MM.1S (cell line): ENCODE measurements at regions not wholly inside any gene's neighbourhood (a gene's known extent, or its start where the extent isn't known, plus 50 kb on each side); places are given as distances from the start of the nearest gene placed in this dataset.

Source experiments
- DNase-seq: peaks from one replicate; pipeline ENCODE4 v3.0.0-alpha.2; 2015
- H2AFZ ChIP-seq: fragments of 300-600 bp; sonication (generic); 2 replicates; pipeline ENCODE4 v1.6.0; 2016; ENCODE audit warnings: antibody characterized with exemption, low read length
- H3F3A ChIP-seq: fragments of 300-600 bp; sonication (generic); 2 replicates; pipeline ENCODE4 v1.6.1; 2016; ENCODE audit warnings: mild to moderate bottlenecking, antibody characterized with exemption, low read length, moderate library complexity, mixed read lengths; ENCODE audit not compliant: insufficient read depth
- H3K27ac ChIP-seq: fragments of 300-600 bp; sonication (generic); 2 replicates; pipeline ENCODE4 v1.5.1; 2016; ENCODE audit warnings: mild to moderate bottlenecking, low read length
- H3K27me3 ChIP-seq: fragments of 300-600 bp; sonication (generic); replicated peaks from 2 replicates; pipeline ENCODE4 v1.6.0; 2016; ENCODE audit warnings: low read length; ENCODE audit not compliant: insufficient read depth
- H3K36me3 ChIP-seq: fragments of 300-600 bp; sonication (generic); replicated peaks from 2 replicates; pipeline ENCODE4 v1.6.1; 2016; ENCODE audit warnings: mild to moderate bottlenecking, low read length, mixed read lengths; ENCODE audit not compliant: insufficient read depth
- H3K4me1 ChIP-seq: fragments of 300-600 bp; sonication (generic); 2 replicates; pipeline ENCODE4 v1.6.1; 2016; ENCODE audit warnings: low read length, mixed read lengths
- H3K4me2 ChIP-seq: fragments of 300-600 bp; sonication (generic); 2 replicates; pipeline ENCODE4 v1.6.0; 2016; ENCODE audit warnings: low read depth, low read length
- H3K4me3 ChIP-seq: fragments of 300-600 bp; sonication (generic); 2 replicates; pipeline ENCODE4 v1.5.1; 2016; ENCODE audit warnings: low read length, mixed read lengths
- H3K79me2 ChIP-seq: fragments of 300-600 bp; sonication (generic); 2 replicates; pipeline ENCODE4 v1.6.1; 2016; ENCODE audit warnings: mixed run types, low read length, mixed read lengths
- H3K9ac ChIP-seq: fragments of 300-600 bp; sonication (generic); 2 replicates; pipeline ENCODE4 v1.6.1; 2016; ENCODE audit warnings: low read length, mixed read lengths
- H3K9me2 ChIP-seq: fragments of 300-600 bp; sonication (generic); replicated peaks from 2 replicates; pipeline ENCODE4 v1.6.1; 2016; ENCODE audit warnings: mild to moderate bottlenecking, low read length, mixed read lengths; ENCODE audit not compliant: insufficient read depth
- H3K9me3 ChIP-seq: fragments of 300-600 bp; sonication (generic); replicated peaks from 2 replicates; pipeline ENCODE4 v1.6.1; 2016; ENCODE audit warnings: mild to moderate bottlenecking, low read length, mixed read lengths; ENCODE audit not compliant: insufficient read depth
- H4K20me1 ChIP-seq: fragments of 300-600 bp; sonication (generic); 2 replicates; pipeline ENCODE4 v1.6.1; 2016; ENCODE audit warnings: mild to moderate bottlenecking, low read length, moderate library complexity, mixed read lengths; ENCODE audit not compliant: insufficient read depth
- EZH2 ChIP-seq: fragments of 300-600 bp; sonication (generic); optimal IDR thresholded peaks from 2 replicates; pipeline ENCODE3; 2017; ENCODE audit warnings: low read depth, mild to moderate bottlenecking, antibody characterized with exemption, low read length, mixed read lengths
- EZH2phosphoT487 ChIP-seq: fragments of 300-600 bp; sonication (generic); IDR thresholded peaks from 2 replicates; pipeline ENCODE4 v1.6.1; 2018; ENCODE audit warnings: antibody characterized with exemption, low read length
- TF ChIP-seq, protein P1 (sequence below): fragments of 300-600 bp; sonication (generic); IDR thresholded peaks from 2 replicates; pipeline ENCODE4 v1.5.1; 2016; ENCODE audit warnings: antibody characterized with exemption, low read length, mixed read lengths

DNA sequence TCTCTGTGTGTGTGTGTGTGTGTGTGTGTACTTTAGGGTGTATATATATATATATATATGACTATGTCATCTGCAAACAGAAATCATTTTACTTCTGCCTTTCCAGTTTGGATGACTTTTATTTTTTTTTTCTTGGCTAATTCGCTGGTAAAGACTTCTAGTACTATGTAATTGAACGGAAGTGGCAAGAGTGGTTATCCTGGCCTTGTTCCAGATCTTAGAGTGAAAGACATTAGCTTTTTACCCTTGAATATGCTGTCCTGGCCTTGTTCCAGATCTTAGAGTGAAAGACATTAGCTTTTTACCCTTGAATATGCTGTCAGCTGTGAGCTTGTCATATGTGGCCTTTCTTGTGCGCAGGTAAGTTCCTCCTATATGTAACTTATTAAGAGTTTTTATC, 72.7 kb upstream of the MYOCD start:
- no peaks in the 10 kb centered on the region for H3K36me3 ChIP-seq
- no peak for DNase-seq
- no peak overlapping the region for H3K4me2 ChIP-seq
- H3K27ac ChIP-seq: no peak overlapping the region
- TF ChIP-seq, protein P1, sequence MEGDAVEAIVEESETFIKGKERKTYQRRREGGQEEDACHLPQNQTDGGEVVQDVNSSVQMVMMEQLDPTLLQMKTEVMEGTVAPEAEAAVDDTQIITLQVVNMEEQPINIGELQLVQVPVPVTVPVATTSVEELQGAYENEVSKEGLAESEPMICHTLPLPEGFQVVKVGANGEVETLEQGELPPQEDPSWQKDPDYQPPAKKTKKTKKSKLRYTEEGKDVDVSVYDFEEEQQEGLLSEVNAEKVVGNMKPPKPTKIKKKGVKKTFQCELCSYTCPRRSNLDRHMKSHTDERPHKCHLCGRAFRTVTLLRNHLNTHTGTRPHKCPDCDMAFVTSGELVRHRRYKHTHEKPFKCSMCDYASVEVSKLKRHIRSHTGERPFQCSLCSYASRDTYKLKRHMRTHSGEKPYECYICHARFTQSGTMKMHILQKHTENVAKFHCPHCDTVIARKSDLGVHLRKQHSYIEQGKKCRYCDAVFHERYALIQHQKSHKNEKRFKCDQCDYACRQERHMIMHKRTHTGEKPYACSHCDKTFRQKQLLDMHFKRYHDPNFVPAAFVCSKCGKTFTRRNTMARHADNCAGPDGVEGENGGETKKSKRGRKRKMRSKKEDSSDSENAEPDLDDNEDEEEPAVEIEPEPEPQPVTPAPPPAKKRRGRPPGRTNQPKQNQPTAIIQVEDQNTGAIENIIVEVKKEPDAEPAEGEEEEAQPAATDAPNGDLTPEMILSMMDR: no peak
- TF ChIP-seq EZH2 (no peak), EZH2phosphoT487 (no peak)
- no peaks in the 10 kb centered on the region for H3K27me3 ChIP-seq
- H4K20me1 ChIP-seq: no peaks in the 10 kb centered on the region
- no peaks in the 10 kb centered on the region for H3K9me2 ChIP-seq
- H3K4me3 ChIP-seq: no peak overlapping the region
- H3F3A ChIP-seq: no peaks in the 10 kb centered on the region
- H3K9ac ChIP-seq: no peak overlapping the region
- no peaks in the 10 kb centered on the region for H3K9me3 ChIP-seq
- H3K4me1 ChIP-seq: no peaks in the 10 kb centered on the region
- H3K79me2 ChIP-seq: no peaks in the 10 kb centered on the region
- H2AFZ ChIP-seq: no peak overlapping the region

DNA sequence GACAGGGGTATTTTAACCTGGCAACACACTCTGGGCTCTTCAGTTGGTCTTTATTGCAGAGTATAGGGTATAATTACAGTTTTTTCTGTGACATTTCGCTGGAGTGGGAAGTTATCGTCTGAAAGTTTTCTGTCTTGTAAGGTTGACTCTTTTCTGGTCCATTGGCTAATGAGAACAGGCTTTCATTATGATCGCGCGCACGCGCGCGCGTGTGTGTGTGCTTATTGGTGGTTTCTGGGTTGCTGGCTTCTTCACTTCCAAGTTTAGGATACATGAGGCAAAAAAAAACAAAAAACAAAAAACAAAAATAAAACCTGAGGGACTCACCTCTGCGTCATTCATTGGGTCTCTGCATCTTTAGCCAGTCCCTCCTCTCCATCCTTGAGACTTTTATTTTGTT, 68.7 kb upstream of the MYOCD start:
- H4K20me1 ChIP-seq: no peaks in the 10 kb centered on the region
- no peaks in the 10 kb centered on the region for H3K9me2 ChIP-seq
- no peaks in the 10 kb centered on the region for H3K27me3 ChIP-seq
- H3K4me1 ChIP-seq: no peaks in the 10 kb centered on the region
- no peak overlapping the region for H3K27ac ChIP-seq
- H3K9ac ChIP-seq: no peak overlapping the region
- no peak overlapping the region for H2AFZ ChIP-seq
- no peaks in the 10 kb centered on the region for H3K79me2 ChIP-seq
- no peak overlapping the region for H3K4me2 ChIP-seq
- no peak overlapping the region for H3K4me3 ChIP-seq
- H3F3A ChIP-seq: no peaks in the 10 kb centered on the region
- no peak for DNase-seq
- TF ChIP-seq EZH2 (no peak), EZH2phosphoT487 (no peak)
- TF ChIP-seq, protein P1: no peak
- H3K9me3 ChIP-seq: no peaks in the 10 kb centered on the region
- H3K36me3 ChIP-seq: no peaks in the 10 kb centered on the region

DNA sequence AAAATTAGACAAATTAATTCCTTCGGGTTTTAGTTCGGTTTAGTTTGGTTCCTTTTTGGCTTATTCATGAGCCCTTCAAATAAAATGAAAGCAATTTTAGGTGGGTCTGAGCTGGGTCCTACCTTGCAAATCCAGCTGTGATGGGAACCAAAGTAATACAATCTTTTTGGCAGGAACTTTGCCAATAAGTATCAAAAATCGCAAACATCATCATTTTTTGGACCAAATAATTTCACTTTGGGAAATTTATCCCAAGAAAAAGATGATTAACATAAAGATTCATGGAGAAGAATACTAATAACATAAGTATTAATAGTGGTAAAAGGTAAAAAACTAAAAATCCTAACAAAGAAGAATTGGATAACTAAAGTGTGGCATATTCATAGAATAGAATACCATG, 67.8 kb upstream of the MYOCD start:
- no peak for DNase-seq
- Histone ChIP-seq H3K27ac (no peak overlapping the region), H3K27me3 (no peaks in the 10 kb centered on the region), H3K9me2 (no peaks in the 10 kb centered on the region), H3K9ac (no peak overlapping the region), H3K9me3 (no peaks in the 10 kb centered on the region), H3K4me2 (no peak overlapping the region), H3K4me1 (no peaks in the 10 kb centered on the region), H3K4me3 (no peak overlapping the region), H3F3A (no peaks in the 10 kb centered on the region), H3K79me2 (no peaks in the 10 kb centered on the region), H4K20me1 (no peaks in the 10 kb centered on the region), H3K36me3 (no peaks in the 10 kb centered on the region), H2AFZ (no peak overlapping the region)
- TF ChIP-seq, protein P1: no peak
